IMR-90 (cell line): ENCODE measurements at regions not wholly inside any gene's neighbourhood (a gene's known extent, or its start where the extent isn't known, plus 50 kb on each side); places are given as distances from the start of the nearest gene placed in this dataset.

Experiments
- CTCF ChIP-seq: conservative IDR thresholded peaks from 2 replicates; pipeline ENCODE4 v1.5.1; 2012; ENCODE audit warnings: mild to moderate bottlenecking, low read depth, low read length, improper control_type of control experiment
- MAFK ChIP-seq: IDR thresholded peaks from 2 replicates; pipeline ENCODE4 v1.6.1; 2012; ENCODE audit warnings: low read depth, low read length, improper control_type of control experiment

- TF ChIP-seq CTCF (no peak), MAFK (no peak)
Measured at GRCh38 chr11:106263527-106263926, 186.1 kb downstream of the AASDHPPT start.
